Hematopoietic multipotent progenitor cell treated with erythropoietin and hydrocortisone succinate and interleukin-3 and kit ligand, for 8 days (in vitro differentiated cells): ENCODE measurements at regions not wholly inside any gene's neighbourhood (a gene's known extent, or its start where the extent isn't known, plus 50 kb on each side); places are given as distances from the start of the nearest gene placed in this dataset.

Source experiments
- DNase-seq: peaks from one replicate; pipeline ENCODE4 v3.0.0-alpha.2; 2015

DNA sequence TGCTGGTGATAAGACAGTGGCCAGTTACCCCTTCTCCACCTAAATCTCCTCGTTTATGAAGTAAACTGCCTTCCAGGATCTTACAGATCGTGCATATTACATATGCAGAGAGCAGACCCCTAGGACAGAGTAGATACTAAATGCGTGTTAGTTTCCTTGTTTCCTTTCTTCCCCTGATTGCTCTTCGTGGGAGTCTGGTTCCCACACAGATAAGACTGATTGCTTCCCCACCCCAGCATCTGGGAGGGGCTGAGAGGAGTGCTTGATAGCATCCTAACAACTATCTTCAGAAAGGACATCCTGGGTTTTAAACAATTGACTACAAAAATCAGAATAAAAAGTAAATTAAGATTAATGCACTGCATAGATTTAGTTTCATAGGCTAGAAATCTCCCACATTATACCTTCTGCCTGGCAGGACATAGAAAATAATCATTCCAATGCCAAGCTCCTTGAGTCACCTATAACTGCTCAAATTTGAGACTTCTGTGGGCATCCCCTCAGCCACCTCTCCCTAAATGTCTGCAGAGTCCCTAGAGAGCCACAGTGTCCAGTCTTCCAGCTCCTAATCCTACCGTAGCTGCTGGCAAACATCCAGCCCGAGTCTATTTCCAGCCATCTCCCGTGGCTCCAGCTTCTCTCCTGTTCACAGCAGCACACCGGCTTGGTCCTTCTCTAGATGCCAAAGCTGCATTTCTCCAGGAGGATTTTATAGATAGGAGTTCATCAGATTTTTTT lies 128.3 kb downstream of the LRRC30 start:
- no peak for DNase-seq

DNA sequence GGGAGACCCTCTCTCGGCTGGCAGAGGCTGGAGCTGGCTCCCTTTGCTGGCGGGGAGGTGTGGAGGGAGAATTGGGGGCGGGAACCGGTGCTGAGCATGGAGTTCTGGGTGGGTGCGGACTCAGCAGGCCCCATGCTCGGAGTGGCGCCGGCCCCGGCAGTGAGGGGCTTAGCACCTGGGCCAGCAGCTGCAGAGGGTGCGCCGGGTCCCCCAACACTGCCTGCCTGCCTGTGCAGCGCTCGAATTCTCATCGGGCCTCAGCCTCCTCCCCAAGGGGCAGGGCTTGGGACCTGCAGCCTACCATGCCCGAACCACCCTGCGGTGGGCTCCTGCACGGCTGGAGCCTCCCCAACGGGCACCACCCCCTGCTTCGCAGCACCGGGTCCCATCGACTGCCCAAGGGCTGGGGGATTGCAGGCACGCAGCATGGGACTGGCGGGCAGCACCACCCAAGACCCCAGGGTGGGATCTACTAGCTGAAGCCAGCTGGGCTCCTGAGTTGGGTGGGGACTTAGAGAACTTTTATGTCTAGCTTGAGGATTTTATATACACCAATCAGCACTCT lies 129.8 kb downstream of the LRRC30 start:
- no peak for DNase-seq

GRCh38 chr18:7363338-7363737 lies 132.4 kb downstream of the LRRC30 start:
- DNase-seq: no peak

GRCh38 chr18:7366597-7366996 lies 135.7 kb downstream of the LRRC30 start:
- no peak for DNase-seq

DNA sequence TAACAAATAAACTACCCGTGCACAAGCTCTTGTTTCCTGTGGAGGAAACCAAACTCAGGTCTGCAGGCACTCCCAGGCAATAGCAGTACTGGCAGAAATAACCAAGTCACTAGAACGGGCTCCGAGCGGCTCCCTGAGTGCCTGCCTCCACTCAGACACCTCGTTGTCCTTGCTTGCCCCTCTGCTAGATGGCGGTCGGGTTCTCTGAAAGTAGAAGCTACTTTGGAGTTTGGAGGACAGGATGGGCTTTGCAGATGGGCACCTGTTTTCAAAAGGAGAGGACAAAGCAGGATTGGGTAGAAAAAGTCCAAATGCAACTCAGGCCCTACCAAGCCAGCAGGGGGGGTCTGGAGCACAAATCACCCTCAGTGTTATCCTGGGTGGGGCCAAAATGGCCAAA lies 136.4 kb downstream of the LRRC30 start:
- DNase-seq: no peak

DNA sequence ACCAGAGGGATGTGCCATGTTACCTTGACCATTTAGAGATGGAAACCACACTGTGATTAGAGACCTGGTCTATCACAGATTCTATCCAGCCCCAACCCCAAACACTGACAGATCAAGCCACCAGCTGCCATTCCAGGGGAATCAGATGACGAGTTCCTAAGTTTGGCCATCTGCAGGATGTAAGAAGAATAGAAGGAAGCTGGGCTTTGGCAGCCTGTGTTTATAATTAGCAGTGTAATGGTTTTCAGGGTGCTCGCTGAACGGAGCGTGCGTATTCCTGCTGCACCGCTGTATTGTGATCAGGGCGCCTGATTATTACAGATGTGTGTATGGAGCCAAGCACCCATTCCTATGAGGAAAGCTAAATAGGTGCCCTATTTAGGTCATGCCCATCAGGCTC lies 138.1 kb downstream of the LRRC30 start:
- no peak for DNase-seq

DNA sequence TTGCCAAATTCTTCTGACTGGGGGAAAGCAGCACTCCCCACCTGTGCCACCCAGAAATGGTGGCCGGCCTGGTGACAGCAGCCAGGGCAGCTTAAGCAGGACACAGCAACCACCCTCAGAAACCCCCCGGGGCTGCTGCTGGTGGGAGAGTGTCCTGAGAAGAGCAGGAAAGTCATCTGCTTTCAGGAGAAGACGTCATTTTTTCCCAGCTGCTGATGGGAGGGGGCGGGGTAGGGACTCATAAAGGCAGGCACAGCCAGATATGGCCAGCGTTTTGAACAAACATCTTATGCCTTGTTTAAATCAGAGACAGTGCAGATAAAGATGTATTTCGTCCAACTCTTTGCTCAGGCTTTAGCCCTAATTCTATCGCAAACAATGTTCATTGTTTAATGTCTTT lies 139.5 kb downstream of the LRRC30 start:
- no peak for DNase-seq

- no peak for DNase-seq
Measured at GRCh38 chr18:7370802-7371201, 139.9 kb downstream of the LRRC30 start.

GRCh38 chr18:7373441-7373840 lies 142.6 kb downstream of the LRRC30 start:
- DNase-seq: no peak

- no peak for DNase-seq
Measured at GRCh38 chr18:7381307-7381706, 150.4 kb downstream of the LRRC30 start.

DNA sequence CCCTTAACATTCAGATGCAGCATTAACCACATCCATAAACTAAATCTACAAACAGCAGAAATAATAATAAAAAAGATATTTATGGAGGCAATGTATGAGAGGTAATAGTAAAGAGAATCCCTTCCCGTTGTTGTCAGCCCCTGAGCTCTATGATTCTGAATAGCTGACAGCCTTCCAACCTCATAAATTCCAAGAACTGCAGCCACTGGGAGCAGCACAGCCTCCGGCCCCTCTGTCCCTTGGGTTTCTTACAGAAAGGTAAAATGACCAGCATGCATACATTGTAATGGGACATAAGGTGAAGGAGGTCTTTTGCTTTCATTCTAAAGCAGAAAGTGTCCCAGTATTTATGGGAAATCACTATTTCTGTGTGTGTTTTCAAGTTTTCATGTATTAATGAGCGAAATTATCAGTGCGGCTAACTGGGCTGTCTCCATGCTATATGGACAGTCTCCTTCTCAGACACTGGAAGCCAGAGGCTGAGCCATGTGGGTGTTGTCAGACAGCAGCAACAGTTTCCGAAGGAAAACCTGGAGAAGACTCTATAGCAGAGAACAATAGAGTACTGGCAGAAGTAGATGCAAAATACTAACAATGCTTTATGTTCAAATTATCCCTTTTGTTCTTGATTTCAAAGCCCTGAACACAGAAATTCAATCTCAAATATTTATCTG lies 151.6 kb downstream of the LRRC30 start:
- DNase-seq: no peak

- no peak for DNase-seq
Measured at GRCh38 chr18:7383002-7383980, 152.4 kb downstream of the LRRC30 start.

- DNase-seq: no peak
Measured at GRCh38 chr18:7388741-7389140, 157.9 kb downstream of the LRRC30 start.

GRCh38 chr18:7390731-7391492 lies 160.0 kb downstream of the LRRC30 start:
- no peak for DNase-seq

- no peak for DNase-seq
Measured at GRCh38 chr18:7393080-7393479, 162.2 kb downstream of the LRRC30 start.

GRCh38 chr18:7394050-7394659 lies 163.3 kb downstream of the LRRC30 start:
- no peak for DNase-seq

DNA sequence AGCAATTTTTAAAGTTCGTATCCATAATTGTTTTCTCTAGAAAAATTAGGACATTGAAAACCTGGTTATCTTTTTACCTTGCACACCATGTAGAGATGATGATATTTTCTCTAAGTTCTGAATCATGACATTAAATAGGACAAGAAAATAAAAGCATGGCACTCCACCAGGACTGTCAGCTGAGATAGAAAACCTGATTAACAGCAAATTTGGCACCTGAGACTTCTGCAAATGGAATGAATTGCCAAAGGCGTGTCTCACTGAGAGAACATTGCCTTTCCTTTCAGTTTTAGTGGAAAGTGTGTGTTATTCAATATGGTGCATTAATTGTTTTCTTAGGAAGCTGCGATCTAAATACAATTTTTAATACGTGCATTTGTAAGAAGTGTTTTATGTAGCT lies 164.7 kb downstream of the LRRC30 start:
- no peak for DNase-seq

DNA sequence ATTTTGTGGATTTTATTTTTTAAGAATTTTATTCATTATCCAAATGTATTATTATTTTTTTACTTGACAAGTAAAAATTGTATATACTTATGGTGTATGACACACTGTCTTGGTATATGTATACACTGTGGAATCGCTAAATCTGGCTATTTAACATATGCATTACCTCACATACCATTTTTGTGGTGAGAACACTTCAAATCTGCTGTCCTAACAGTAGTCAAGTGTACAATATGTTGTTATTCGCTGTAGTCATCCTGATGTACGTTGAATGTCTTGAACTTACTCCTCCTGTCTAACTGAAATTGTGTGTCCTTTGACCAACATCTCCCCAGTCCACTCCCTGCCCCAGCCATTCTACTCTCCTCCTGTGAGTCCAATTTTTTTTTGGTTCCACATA lies 153.2 kb upstream of the PTPRM start:
- DNase-seq: no peak

GRCh38 chr18:7414459-7414858 lies 152.7 kb upstream of the PTPRM start:
- no peak for DNase-seq

DNA sequence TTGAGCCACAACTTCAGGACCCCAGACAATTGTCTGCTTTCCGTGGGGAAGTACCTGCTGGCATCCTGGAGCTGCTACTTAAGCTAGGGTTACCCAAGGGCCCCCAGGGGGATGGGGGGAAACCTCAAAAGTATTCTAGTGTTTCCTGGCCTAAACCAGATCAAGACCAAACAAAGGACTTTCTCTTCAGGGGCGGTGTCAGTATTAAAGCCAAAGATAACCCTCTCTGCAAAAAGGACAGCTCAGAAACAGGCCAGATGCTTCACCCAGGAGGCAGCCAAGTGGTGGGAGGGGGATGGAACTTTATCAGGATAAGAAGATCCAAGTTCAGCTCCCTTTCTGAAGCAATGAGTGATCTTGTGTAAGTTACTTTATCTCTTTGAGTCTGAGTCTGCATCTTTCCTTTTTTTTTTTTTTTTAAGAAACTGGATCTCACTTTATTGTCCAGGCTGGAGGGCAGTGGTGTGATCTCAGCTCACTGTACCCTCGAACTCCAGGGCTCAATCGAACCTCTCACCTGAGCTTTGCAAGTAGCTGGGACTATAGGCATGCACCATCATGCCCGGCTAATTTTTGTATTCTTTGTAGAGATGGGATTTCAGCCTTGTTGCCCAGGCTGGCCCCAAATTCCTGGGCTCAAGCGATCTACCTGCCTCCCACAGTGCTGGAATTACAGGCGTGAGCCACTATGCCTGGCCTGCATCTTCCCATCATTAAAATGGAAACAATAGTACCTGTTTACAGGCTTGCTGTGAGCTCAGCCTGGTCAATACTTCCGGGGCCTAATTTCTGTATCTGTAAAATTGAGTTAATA lies 151.8 kb upstream of the PTPRM start:
- DNase-seq: no peak

DNA sequence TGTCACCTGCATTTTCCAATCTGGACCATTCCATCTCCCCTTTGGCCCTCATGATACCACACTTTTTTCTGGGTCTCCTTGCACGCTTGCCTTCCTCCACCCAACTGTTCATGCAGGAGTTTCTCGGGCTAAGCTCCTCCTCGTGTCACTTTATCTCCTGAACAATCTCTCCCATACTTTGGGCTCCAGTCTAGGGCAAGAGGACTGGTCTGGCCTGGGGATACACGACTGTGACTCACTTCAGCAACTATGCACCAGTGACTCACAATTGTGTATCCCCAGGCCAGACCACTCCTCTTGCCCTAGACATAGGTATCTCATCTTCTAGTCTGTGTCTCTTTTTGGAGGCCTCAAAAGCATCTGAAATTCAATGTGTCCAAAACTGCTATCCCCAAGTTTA lies 149.4 kb upstream of the PTPRM start:
- no peak for DNase-seq
